ENCODE measurements at regions not wholly inside any gene's neighbourhood (a gene's known extent, or its start where the extent isn't known, plus 50 kb on each side); places are given as distances from the start of the nearest gene placed in this dataset.

- Histone ChIP-seq H3K9me3 (ENCODE audit: insufficient read depth, low read depth, low read length) (no peaks in the 10 kb centered on the region), H3K4me3 (ENCODE audit: low read length) (no peak overlapping the region), H3K36me3 (ENCODE audit: insufficient read depth, low read depth, low read length) (no peaks in the 10 kb centered on the region), H3K4me1 (ENCODE audit: insufficient read depth, low read length) (no peaks in the 10 kb centered on the region; the same call in 1 of the 2 replicates), H3K9ac (ENCODE audit: low read depth, low read length) (no peak overlapping the region), H3K27me3 (ENCODE audit: insufficient read depth, low read length) (peaks cover 25% of the 10 kb centered on the region), H3K27ac (ENCODE audit: low read length) (no peak overlapping the region)
Observed at GRCh38 chr9:129381481-129381957, 203.5 kb upstream of the IER5L start.

GRCh38 chr9:129380961-129381401 is 202.9 kb upstream of the IER5L start:
- H3K4me3 ChIP-seq (ENCODE audit: low read length) = no peak overlapping the region
- peaks cover 25% of the 10 kb centered on the region for H3K27me3 ChIP-seq (ENCODE audit: insufficient read depth, low read length)
- no peaks in the 10 kb centered on the region for H3K36me3 ChIP-seq (ENCODE audit: insufficient read depth, low read depth, low read length)
- H3K9me3 ChIP-seq (ENCODE audit: insufficient read depth, low read depth, low read length) = no peaks in the 10 kb centered on the region
- no peak overlapping the region for H3K9ac ChIP-seq (ENCODE audit: low read depth, low read length)
- no peaks in the 10 kb centered on the region; the same call in 1 of the 2 replicates for H3K4me1 ChIP-seq (ENCODE audit: insufficient read depth, low read length)
- H3K27ac ChIP-seq (ENCODE audit: low read length) = no peak overlapping the region

- Histone ChIP-seq H3K27ac (ENCODE audit: low read length) (no peak overlapping the region), H3K27me3 (ENCODE audit: insufficient read depth, low read length) (peaks cover 24% of the 10 kb centered on the region), H3K4me3 (ENCODE audit: low read length) (no peak overlapping the region), H3K9ac (ENCODE audit: low read depth, low read length) (no peak overlapping the region), H3K4me1 (ENCODE audit: insufficient read depth, low read length) (no peaks in the 10 kb centered on the region; the same call in 1 of the 2 replicates), H3K9me3 (ENCODE audit: insufficient read depth, low read depth, low read length) (no peaks in the 10 kb centered on the region), H3K36me3 (ENCODE audit: insufficient read depth, low read depth, low read length) (no peaks in the 10 kb centered on the region)
Observed at GRCh38 chr9:129379886-129380285, 201.8 kb upstream of the IER5L start.

- no peaks in the 10 kb centered on the region for H3K9me3 ChIP-seq (ENCODE audit: insufficient read depth, low read depth, low read length)
- no peaks in the 10 kb centered on the region; the same call in 1 of the 2 replicates for H3K4me1 ChIP-seq (ENCODE audit: insufficient read depth, low read length)
- no peaks in the 10 kb centered on the region for H3K36me3 ChIP-seq (ENCODE audit: insufficient read depth, low read depth, low read length)
- peaks cover 18% of the 10 kb centered on the region for H3K27me3 ChIP-seq (ENCODE audit: insufficient read depth, low read length)
- no peak overlapping the region for H3K27ac ChIP-seq (ENCODE audit: low read length)
- no peak overlapping the region for H3K4me3 ChIP-seq (ENCODE audit: low read length)
- H3K9ac ChIP-seq (ENCODE audit: low read depth, low read length) = no peak overlapping the region
Observed at GRCh38 chr9:129379181-129379836, 201.2 kb upstream of the IER5L start.

GRCh38 chr9:129377931-129378661 is 200.0 kb upstream of the IER5L start:
- peaks cover 8% of the 10 kb centered on the region for H3K27me3 ChIP-seq (ENCODE audit: insufficient read depth, low read length)
- no peaks in the 10 kb centered on the region for H3K36me3 ChIP-seq (ENCODE audit: insufficient read depth, low read depth, low read length)
- H3K4me1 ChIP-seq (ENCODE audit: insufficient read depth, low read length) = no peaks in the 10 kb centered on the region; the same call in 1 of the 2 replicates
- no peaks in the 10 kb centered on the region for H3K9me3 ChIP-seq (ENCODE audit: insufficient read depth, low read depth, low read length)
- no peak overlapping the region for H3K27ac ChIP-seq (ENCODE audit: low read length)
- H3K4me3 ChIP-seq (ENCODE audit: low read length) = no peak overlapping the region
- no peak overlapping the region for H3K9ac ChIP-seq (ENCODE audit: low read depth, low read length)

GRCh38 chr9:129377181-129377580 is 199.1 kb upstream of the IER5L start:
- H3K9me3 ChIP-seq (ENCODE audit: insufficient read depth, low read depth, low read length) = no peaks in the 10 kb centered on the region
- no peaks in the 10 kb centered on the region for H3K27me3 ChIP-seq (ENCODE audit: insufficient read depth, low read length)
- no peak overlapping the region for H3K4me3 ChIP-seq (ENCODE audit: low read length)
- H3K27ac ChIP-seq (ENCODE audit: low read length) = no peak overlapping the region
- no peak overlapping the region for H3K9ac ChIP-seq (ENCODE audit: low read depth, low read length)
- H3K36me3 ChIP-seq (ENCODE audit: insufficient read depth, low read depth, low read length) = no peaks in the 10 kb centered on the region
- H3K4me1 ChIP-seq (ENCODE audit: insufficient read depth, low read length) = no peaks in the 10 kb centered on the region

GRCh38 chr9:129375845-129376244 is 197.8 kb upstream of the IER5L start:
- Histone ChIP-seq H3K27ac (ENCODE audit: low read length) (no peak overlapping the region), H3K9ac (ENCODE audit: low read depth, low read length) (no peak overlapping the region), H3K27me3 (ENCODE audit: insufficient read depth, low read length) (no peaks in the 10 kb centered on the region), H3K36me3 (ENCODE audit: insufficient read depth, low read depth, low read length) (no peaks in the 10 kb centered on the region), H3K9me3 (ENCODE audit: insufficient read depth, low read depth, low read length) (no peaks in the 10 kb centered on the region; the same call in 1 of the 2 replicates), H3K4me3 (ENCODE audit: low read length) (no peak overlapping the region), H3K4me1 (ENCODE audit: insufficient read depth, low read length) (no peaks in the 10 kb centered on the region)

- Histone ChIP-seq H3K4me3 (ENCODE audit: low read length) (no peak overlapping the region), H3K36me3 (ENCODE audit: insufficient read depth, low read depth, low read length) (no peaks in the 10 kb centered on the region), H3K4me1 (ENCODE audit: insufficient read depth, low read length) (no peaks in the 10 kb centered on the region), H3K9me3 (ENCODE audit: insufficient read depth, low read depth, low read length) (peaks cover 1% of the 10 kb centered on the region), H3K27me3 (ENCODE audit: insufficient read depth, low read length) (no peaks in the 10 kb centered on the region), H3K27ac (ENCODE audit: low read length) (no peak overlapping the region), H3K9ac (ENCODE audit: low read depth, low read length) (no peak overlapping the region)
Observed at GRCh38 chr9:129374651-129375050, 196.6 kb upstream of the IER5L start.

GRCh38 chr9:129374231-129374630 is 196.2 kb upstream of the IER5L start:
- H3K4me3 ChIP-seq (ENCODE audit: low read length) = no peak overlapping the region
- H3K27ac ChIP-seq (ENCODE audit: low read length) = no peak overlapping the region
- peaks cover 6% of the 10 kb centered on the region for H3K9me3 ChIP-seq (ENCODE audit: insufficient read depth, low read depth, low read length)
- H3K27me3 ChIP-seq (ENCODE audit: insufficient read depth, low read length) = no peaks in the 10 kb centered on the region
- no peaks in the 10 kb centered on the region for H3K36me3 ChIP-seq (ENCODE audit: insufficient read depth, low read depth, low read length)
- no peak overlapping the region for H3K9ac ChIP-seq (ENCODE audit: low read depth, low read length)
- H3K4me1 ChIP-seq (ENCODE audit: insufficient read depth, low read length) = no peaks in the 10 kb centered on the region

GRCh38 chr9:129373361-129373760 is 195.3 kb upstream of the IER5L start:
- H3K27ac ChIP-seq (ENCODE audit: low read length) = no peak overlapping the region
- no peaks in the 10 kb centered on the region for H3K36me3 ChIP-seq (ENCODE audit: insufficient read depth, low read depth, low read length)
- no peak overlapping the region for H3K9ac ChIP-seq (ENCODE audit: low read depth, low read length)
- no peaks in the 10 kb centered on the region for H3K4me1 ChIP-seq (ENCODE audit: insufficient read depth, low read length)
- no peak overlapping the region for H3K4me3 ChIP-seq (ENCODE audit: low read length)
- no peaks in the 10 kb centered on the region for H3K27me3 ChIP-seq (ENCODE audit: insufficient read depth, low read length)
- H3K9me3 ChIP-seq (ENCODE audit: insufficient read depth, low read depth, low read length) = peaks cover 6% of the 10 kb centered on the region

GRCh38 chr9:129370770-129371169 is 192.7 kb upstream of the IER5L start:
- peaks cover 6% of the 10 kb centered on the region for H3K9me3 ChIP-seq (ENCODE audit: insufficient read depth, low read depth, low read length)
- H3K27ac ChIP-seq (ENCODE audit: low read length) = no peak overlapping the region
- H3K27me3 ChIP-seq (ENCODE audit: insufficient read depth, low read length) = no peaks in the 10 kb centered on the region
- no peaks in the 10 kb centered on the region for H3K36me3 ChIP-seq (ENCODE audit: insufficient read depth, low read depth, low read length)
- no peak overlapping the region for H3K4me3 ChIP-seq (ENCODE audit: low read length)
- H3K9ac ChIP-seq (ENCODE audit: low read depth, low read length) = no peak overlapping the region
- H3K4me1 ChIP-seq (ENCODE audit: insufficient read depth, low read length) = no peaks in the 10 kb centered on the region

- Histone ChIP-seq H3K27ac (ENCODE audit: low read length) (no peak overlapping the region), H3K9me3 (ENCODE audit: insufficient read depth, low read depth, low read length) (peaks cover 6% of the 10 kb centered on the region), H3K27me3 (ENCODE audit: insufficient read depth, low read length) (no peaks in the 10 kb centered on the region), H3K36me3 (ENCODE audit: insufficient read depth, low read depth, low read length) (no peaks in the 10 kb centered on the region), H3K4me3 (ENCODE audit: low read length) (no peak overlapping the region), H3K4me1 (ENCODE audit: insufficient read depth, low read length) (no peaks in the 10 kb centered on the region), H3K9ac (ENCODE audit: low read depth, low read length) (no peak overlapping the region)
Observed at GRCh38 chr9:129368444-129368978, 190.4 kb upstream of the IER5L start.
